Esophagus muscularis mucosa (tissue), 4 donors: ENCODE measurements at regions not wholly inside any gene's neighbourhood (a gene's known extent, or its start where the extent isn't known, plus 50 kb on each side); places are given as distances from the start of the nearest gene placed in this dataset.
"Not testable (repeated sequence)": the region's sequence is repeated elsewhere in the genome, so short reads cannot be mapped to it uniquely, and the experiment has no call there.

Experiments
- EP300 ChIP-seq: sonication (generic); formaldehyde crosslinking; IDR thresholded peaks from one replicate; pipeline ENCODE4 v1.6.1; 2017; ENCODE audit warnings: antibody characterized with exemption
- POLR2A ChIP-seq: fragments of 450-650 bp; IDR thresholded peaks from one replicate; pipeline ENCODE4 v1.6.1; 2017; ENCODE audit warnings: antibody characterized with exemption, moderate library complexity, mild to moderate bottlenecking, low read depth
- POLR2AphosphoS5 ChIP-seq, 2 donors: sonication (generic); formaldehyde crosslinking; IDR thresholded peaks; one replicate each; pipeline ENCODE4 v1.6.1; 2017; ENCODE audit warnings: antibody characterized with exemption in 2 of 2
- TF ChIP-seq, protein P1 (sequence below), 3 experiments: fragments of 200-600 bp in 2 of 3; fragments of 450-650 bp in 1 of 3; sonication (generic) in 2 of 3; IDR thresholded peaks; one replicate each; pipeline ENCODE4 v1.5.1; 2017 to 2019; ENCODE audit warnings: antibody characterized with exemption in 3 of 3, mild to moderate bottlenecking in 2 of 3, moderate library complexity in 1 of 3

DNA sequence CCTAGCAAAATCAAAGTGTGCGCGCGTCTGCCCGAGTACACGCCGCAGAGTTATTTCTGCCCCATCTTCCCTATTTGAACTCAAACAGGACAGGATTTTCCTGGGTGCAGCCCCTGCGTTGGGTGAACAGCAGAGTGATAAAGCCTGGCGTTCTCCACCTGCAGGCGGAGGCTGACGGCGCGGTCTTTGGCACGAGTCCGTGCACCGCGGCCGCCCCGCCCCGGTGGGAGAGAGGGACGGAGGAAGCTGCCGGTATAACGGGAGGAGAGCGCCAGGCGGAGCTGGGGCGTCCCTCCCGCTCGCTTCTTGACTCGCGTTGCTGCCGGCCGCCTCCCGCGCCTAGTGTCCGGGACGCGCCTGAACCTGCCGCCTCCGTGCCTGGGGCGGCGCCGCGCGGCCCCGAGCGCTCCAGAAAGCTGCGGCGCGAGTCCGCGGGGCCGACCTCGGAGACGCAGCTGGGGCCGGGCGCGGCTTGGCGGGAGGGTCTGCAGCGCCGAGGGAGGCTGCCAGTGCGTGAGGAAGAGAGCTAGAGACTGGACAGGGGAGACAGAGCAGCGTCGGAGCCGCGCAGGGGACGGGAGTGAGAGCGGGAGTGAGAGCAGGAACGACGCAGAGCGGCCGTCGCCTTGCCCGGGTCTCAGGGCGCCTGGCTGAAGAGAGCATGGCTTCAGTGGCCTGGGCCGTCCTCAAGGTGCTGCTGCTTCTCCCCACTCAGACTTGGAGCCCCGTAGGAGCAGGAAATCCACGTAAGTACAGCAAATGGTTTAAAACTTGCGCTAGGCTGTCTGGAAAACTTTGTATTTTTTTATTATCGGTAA lies 66.8 kb upstream of the SPATA31A3 start:
- TF ChIP-seq, protein P1, sequence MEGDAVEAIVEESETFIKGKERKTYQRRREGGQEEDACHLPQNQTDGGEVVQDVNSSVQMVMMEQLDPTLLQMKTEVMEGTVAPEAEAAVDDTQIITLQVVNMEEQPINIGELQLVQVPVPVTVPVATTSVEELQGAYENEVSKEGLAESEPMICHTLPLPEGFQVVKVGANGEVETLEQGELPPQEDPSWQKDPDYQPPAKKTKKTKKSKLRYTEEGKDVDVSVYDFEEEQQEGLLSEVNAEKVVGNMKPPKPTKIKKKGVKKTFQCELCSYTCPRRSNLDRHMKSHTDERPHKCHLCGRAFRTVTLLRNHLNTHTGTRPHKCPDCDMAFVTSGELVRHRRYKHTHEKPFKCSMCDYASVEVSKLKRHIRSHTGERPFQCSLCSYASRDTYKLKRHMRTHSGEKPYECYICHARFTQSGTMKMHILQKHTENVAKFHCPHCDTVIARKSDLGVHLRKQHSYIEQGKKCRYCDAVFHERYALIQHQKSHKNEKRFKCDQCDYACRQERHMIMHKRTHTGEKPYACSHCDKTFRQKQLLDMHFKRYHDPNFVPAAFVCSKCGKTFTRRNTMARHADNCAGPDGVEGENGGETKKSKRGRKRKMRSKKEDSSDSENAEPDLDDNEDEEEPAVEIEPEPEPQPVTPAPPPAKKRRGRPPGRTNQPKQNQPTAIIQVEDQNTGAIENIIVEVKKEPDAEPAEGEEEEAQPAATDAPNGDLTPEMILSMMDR (IDR thresholded peaks at IDR 0.05): peak in 1 of 3 experiments; percentile 19
- TF ChIP-seq EP300; POLR2A; POLR2AphosphoS5 (IDR thresholded peaks at IDR 0.05): not testable (repeated sequence)
